ENCODE measurements at regions not wholly inside any gene's neighbourhood (a gene's known extent, or its start where the extent isn't known, plus 50 kb on each side); places are given as distances from the start of the nearest gene placed in this dataset.

GRCh38 chr5:89457411-89458331 lies 574.7 kb upstream of the MEF2C start:
- BruUV-seq (replicated peaks): no TSS peak
- H3K4me3 ChIP-seq (ENCODE audit: low read depth in 2 of 2, low read length in 2 of 2): no peak overlapping the region
- no peaks in the 10 kb centered on the region; the same call in 1 of the 2 replicates for H3K36me3 ChIP-seq (ENCODE audit: control insufficient read depth, insufficient read depth, low read length)
- ChIA-PET POLR2A (interaction anchor here (0.6 kb wide), 1 partner anchor 12 kb away, joined by 4 read pairs; no protein-coding TSS in a partner anchor), CTCF (interaction anchor here (0.6 kb wide), 1 partner anchor 631 kb away, joined by 3 read pairs; no protein-coding TSS in a partner anchor)
- H3K27me3 ChIP-seq (ENCODE audit: control insufficient read depth, insufficient read depth, low read length): no peaks in the 10 kb centered on the region
- no peaks in the 10 kb centered on the region for H3K4me1 ChIP-seq (ENCODE audit: control insufficient read depth, insufficient read depth, low read length)
- DNase-seq (ENCODE audit: low read depth, low spot score): peak; percentile 50
- in situ Hi-C loops (cut with HindIII; ENCODE audit: low pct_unique_long_range_greater_than_20kb, low sequenced_read_pairs) (no loop called here), intact Hi-C loops (cut with micrococcal nuclease; ENCODE audit: unreplicated experiment) (no loop called here)
- ATAC-seq: no peak
- no peak for TF ChIP-seq POLR2AphosphoS5 (IDR thresholded peaks at IDR 0.05; ENCODE audit: low read depth, low read length)
- TF ChIP-seq SIN3A (IDR thresholded peaks at IDR 0.05; ENCODE audit: borderline replicate concordance, insufficient read depth, low read depth, low read length): no peak
- no peak for TF ChIP-seq CTCF (IDR thresholded peaks at IDR 0.05)
- TF ChIP-seq, protein P1, sequence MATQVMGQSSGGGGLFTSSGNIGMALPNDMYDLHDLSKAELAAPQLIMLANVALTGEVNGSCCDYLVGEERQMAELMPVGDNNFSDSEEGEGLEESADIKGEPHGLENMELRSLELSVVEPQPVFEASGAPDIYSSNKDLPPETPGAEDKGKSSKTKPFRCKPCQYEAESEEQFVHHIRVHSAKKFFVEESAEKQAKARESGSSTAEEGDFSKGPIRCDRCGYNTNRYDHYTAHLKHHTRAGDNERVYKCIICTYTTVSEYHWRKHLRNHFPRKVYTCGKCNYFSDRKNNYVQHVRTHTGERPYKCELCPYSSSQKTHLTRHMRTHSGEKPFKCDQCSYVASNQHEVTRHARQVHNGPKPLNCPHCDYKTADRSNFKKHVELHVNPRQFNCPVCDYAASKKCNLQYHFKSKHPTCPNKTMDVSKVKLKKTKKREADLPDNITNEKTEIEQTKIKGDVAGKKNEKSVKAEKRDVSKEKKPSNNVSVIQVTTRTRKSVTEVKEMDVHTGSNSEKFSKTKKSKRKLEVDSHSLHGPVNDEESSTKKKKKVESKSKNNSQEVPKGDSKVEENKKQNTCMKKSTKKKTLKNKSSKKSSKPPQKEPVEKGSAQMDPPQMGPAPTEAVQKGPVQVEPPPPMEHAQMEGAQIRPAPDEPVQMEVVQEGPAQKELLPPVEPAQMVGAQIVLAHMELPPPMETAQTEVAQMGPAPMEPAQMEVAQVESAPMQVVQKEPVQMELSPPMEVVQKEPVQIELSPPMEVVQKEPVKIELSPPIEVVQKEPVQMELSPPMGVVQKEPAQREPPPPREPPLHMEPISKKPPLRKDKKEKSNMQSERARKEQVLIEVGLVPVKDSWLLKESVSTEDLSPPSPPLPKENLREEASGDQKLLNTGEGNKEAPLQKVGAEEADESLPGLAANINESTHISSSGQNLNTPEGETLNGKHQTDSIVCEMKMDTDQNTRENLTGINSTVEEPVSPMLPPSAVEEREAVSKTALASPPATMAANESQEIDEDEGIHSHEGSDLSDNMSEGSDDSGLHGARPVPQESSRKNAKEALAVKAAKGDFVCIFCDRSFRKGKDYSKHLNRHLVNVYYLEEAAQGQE (IDR thresholded peaks at IDR 0.05; ENCODE audit: insufficient read depth in 1 of 2, low read depth in 2 of 2, low read length in 1 of 2): no peak
- TF ChIP-seq TCF7L2 (IDR thresholded peaks at IDR 0.05; ENCODE audit: low read depth, low read length): no peak
- no peak overlapping the region for H3K27ac ChIP-seq (ENCODE audit: low read length)
- H3K9me3 ChIP-seq (ENCODE audit: control insufficient read depth, insufficient read depth, low read depth, low read length): no peaks in the 10 kb centered on the region

DNA sequence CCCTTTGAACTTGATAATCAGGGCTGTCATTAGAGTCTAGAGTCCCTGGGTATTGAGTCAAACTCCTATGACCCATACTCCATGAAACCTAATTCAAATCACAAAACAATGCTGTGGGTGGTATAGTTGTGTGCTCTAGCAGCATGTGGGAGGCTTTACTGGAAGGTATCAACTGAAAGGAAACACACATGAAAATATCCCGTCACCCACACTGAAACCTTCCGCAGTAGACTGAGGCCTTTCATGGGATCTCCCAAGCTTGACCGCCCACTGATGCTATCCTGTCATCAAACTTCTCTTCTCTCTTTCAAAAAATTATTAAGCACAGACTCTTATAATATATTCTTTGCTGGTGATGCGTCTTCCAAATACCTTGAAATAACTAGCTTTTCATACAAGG lies 569.1 kb upstream of the MEF2C start:
- no peak for TF ChIP-seq TCF7L2 (IDR thresholded peaks at IDR 0.05; ENCODE audit: low read depth, low read length)
- no peak for TF ChIP-seq CTCF (IDR thresholded peaks at IDR 0.05)
- TF ChIP-seq POLR2AphosphoS5 (IDR thresholded peaks at IDR 0.05; ENCODE audit: low read depth, low read length): no peak
- TF ChIP-seq SIN3A (IDR thresholded peaks at IDR 0.05; ENCODE audit: borderline replicate concordance, insufficient read depth, low read depth, low read length): no peak
- TF ChIP-seq, protein P1 (IDR thresholded peaks at IDR 0.05; ENCODE audit: insufficient read depth in 1 of 2, low read depth in 2 of 2, low read length in 1 of 2): no peak
- ATAC-seq (no peak), DNase-seq (ENCODE audit: low read depth, low spot score) (no peak)
- intact Hi-C loops (cut with micrococcal nuclease; ENCODE audit: unreplicated experiment): no loop called here
- Histone ChIP-seq H3K36me3 (ENCODE audit: control insufficient read depth, insufficient read depth, low read length) (no peaks in the 10 kb centered on the region), H3K27ac (ENCODE audit: low read length) (no peak overlapping the region), H3K9me3 (ENCODE audit: control insufficient read depth, insufficient read depth, low read depth, low read length) (no peaks in the 10 kb centered on the region), H3K4me3 (ENCODE audit: low read depth in 2 of 2, low read length in 2 of 2) (no peak overlapping the region), H3K27me3 (ENCODE audit: control insufficient read depth, insufficient read depth, low read length) (no peaks in the 10 kb centered on the region), H3K4me1 (ENCODE audit: control insufficient read depth, insufficient read depth, low read length) (no peaks in the 10 kb centered on the region)
- ChIA-PET POLR2A (no interaction called here), CTCF (no interaction called here)
- in situ Hi-C loops (cut with HindIII; ENCODE audit: low pct_unique_long_range_greater_than_20kb, low sequenced_read_pairs): no loop called here
- no TSS peak for BruUV-seq (replicated peaks)
